Motor neuron (in vitro differentiated cells): ENCODE measurements at regions not wholly inside any gene's neighbourhood (a gene's known extent, or its start where the extent isn't known, plus 50 kb on each side); places are given as distances from the start of the nearest gene placed in this dataset.

ENCODE experiments used
- ATAC-seq, 8 experiments: fragments of 200-7000 bp; cut with Tn5 transposase; replicated peaks in 6 of 8; 2 replicates each; pipeline ENCODE4 v1.8.0; 2021; ENCODE audit warnings: mild to moderate bottlenecking in 8 of 8, moderate library complexity in 8 of 8
- H3K27ac ChIP-seq, 2 donors: fragments of 250-450 bp; sonication (Bioruptor Pico); 2 replicates each; pipeline ENCODE4 v1.9.0; 2021; ENCODE audit warnings: antibody characterized with exemption in 2 of 2, mild to moderate bottlenecking in 2 of 2, moderate library complexity in 1 of 2
- H3K4me1 ChIP-seq, 2 donors: fragments of 250-450 bp; sonication (Bioruptor Pico); replicated peaks in 1 of 2; 2 replicates each; pipeline ENCODE4 v1.6.1; 2021; ENCODE audit warnings: antibody characterized with exemption in 2 of 2, mild to moderate bottlenecking in 2 of 2, moderate library complexity in 1 of 2
- H3K4me3 ChIP-seq, 5 donors: fragments of 250-450 bp; sonication (Bioruptor Pico); 2 replicates each; pipeline ENCODE4 v1.9.0; 2021; ENCODE audit warnings: antibody characterized with exemption in 5 of 5, mild to moderate bottlenecking in 5 of 5, moderate library complexity in 4 of 5
- WGBS, 10 experiments: fragments of 450-650 bp; shearing (Covaris generic); methylation state at CpG; one replicate each; pipeline ENCODE4 v1.0.0; 2022; 5-methylcytosine and 5-hydroxymethylcytosine counted together
- in situ Hi-C, 9 experiments: fragments of 400-800 bp; cut with MboI; loops; one replicate each; pipeline ENCODE4 v1.15.0; 2021; ENCODE audit warnings: low sequenced_read_pairs in 9 of 9, low pct_unique_long_range_greater_than_20kb in 2 of 9; ENCODE audit not compliant: unreplicated experiment in 9 of 9

DNA sequence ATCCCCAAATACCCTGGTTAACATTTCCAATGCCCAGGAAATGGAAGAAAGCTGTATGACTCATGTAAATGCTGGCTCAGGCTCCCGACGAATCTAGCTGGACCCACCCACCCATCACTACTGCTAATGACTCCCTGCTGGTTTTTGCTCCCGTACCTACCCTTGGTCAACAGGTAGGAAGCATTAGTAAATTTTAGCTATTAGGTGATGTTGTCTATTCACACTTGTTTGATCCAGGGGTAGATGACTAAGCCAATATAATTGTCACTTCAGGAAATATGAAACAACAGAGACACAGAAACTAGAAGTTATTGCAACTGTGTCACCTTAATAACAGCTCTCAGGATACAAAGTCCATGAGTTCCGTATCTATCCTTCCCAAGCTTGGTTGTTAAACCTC is 94.4 kb upstream of the BEND6 start:
- ATAC-seq = peak in 3 of 8 experiments; percentile 32 to 55 (median 47)
- WGBS, 10 experiments = 17 to 100% (median 56%) methylated on average over 1 to 4 of the region's 4 CpGs; no CpG with 5 or more reads in 1 of the 10 experiments
- H3K27ac ChIP-seq = no peak overlapping the region
- in situ Hi-C loops = loop anchor here in 2 of 9 experiments (25.0 kb wide), 1 partner anchor 498 kb away; no protein-coding TSS in a partner anchor
- H3K4me3 ChIP-seq = no peak overlapping the region
- H3K4me1 ChIP-seq = peaks cover 0 to 11% of the 10 kb centered on the region in 2 donors

DNA sequence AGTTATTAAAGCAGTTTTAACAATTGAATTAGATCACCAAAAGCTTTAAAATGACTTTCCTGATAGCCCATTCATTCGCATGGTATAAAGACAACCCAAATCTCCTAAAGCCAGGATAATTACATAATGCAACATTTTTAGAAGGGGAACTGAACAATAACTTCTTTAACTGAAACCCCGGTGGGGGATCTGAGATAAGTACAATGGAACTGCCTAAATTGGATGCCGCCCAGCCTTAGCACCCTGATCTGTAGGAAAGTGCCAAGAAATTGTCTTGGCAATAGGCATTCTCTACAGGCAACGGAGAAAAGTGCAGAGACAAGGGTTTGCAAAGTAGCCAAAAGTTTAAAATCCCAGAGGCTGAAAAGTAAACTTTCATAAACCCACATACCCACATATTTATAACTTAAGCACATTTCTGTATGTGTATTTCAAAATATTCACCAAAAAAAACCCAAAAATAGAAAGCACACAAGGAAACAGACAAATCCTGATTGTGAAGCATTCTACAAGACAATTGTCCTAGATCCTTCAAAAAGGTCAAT is 98.8 kb upstream of the BEND6 start:
- no peak for ATAC-seq
- 40 to 100% (median 86%) methylated on average over 1 to 4 of the region's 4 CpGs; no CpG with 5 or more reads in 1 of the 10 experiments for WGBS, 10 experiments
- H3K4me1 ChIP-seq = peaks cover 5 to 10% of the 10 kb centered on the region in 2 donors
- no peak overlapping the region for H3K4me3 ChIP-seq
- no peak overlapping the region for H3K27ac ChIP-seq
- in situ Hi-C loops = loop anchor here in 2 of 9 experiments (25.0 kb wide), 1 partner anchor 494 kb away; no protein-coding TSS in a partner anchor

DNA sequence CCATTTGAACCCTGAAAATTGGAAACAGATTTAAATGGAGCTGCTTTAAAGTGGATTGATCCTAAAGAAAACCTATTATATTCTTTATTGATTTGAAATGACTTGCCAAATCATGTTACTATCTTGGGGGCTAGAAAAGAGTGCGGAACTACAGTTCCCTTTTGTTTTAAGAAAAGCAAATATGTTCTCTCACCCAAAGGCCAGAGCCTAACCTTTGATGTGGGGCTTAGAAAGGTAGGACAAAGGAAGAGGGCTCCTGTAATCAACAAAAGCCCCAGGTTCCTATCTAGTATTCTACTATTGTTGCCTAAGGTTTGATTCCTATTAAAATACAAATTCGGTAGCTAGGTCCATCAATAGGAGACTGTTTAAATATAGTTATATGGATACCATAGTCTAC is 100.8 kb upstream of the BEND6 start:
- Histone ChIP-seq H3K4me3 (no peak overlapping the region), H3K4me1 (peaks cover 19 to 20% of the 10 kb centered on the region in 2 donors), H3K27ac (no peak overlapping the region)
- WGBS, 10 experiments = 33 to 100% (median 89%) methylated on average over 1 to 2 of the region's 2 CpGs
- no peak for ATAC-seq
- in situ Hi-C loops = loop anchor here in 2 of 9 experiments (25.0 kb wide), 1 partner anchor 492 kb away; no protein-coding TSS in a partner anchor

DNA sequence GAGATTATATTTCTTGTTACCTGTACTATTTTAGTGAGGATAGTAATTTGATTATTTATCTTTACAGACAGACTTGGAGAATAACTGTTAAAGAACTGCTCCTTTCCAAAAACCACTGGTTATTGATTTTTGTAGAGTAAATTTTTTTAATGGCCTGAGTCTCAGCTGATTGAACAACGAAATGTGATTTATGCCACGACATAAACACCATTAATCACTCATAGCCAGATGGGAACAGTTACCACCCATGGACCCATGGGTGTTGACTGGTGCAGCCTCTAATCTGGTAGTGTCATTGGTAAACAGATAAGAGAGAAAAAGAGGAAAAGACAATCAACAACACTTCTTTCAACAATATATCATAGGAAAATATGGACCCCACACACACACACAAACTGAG is 101.4 kb upstream of the BEND6 start:
- Histone ChIP-seq H3K27ac (no peak overlapping the region), H3K4me1 (peaks cover 19 to 20% of the 10 kb centered on the region in 2 donors), H3K4me3 (no peak overlapping the region)
- in situ Hi-C loops = loop anchor here in 2 of 9 experiments (25.0 kb wide), 1 partner anchor 491 kb away; no protein-coding TSS in a partner anchor
- WGBS, 10 experiments = 20 to 93% (median 53%) methylated on average over 1 to 2 of the region's 2 CpGs; no CpG with 5 or more reads in 1 of the 10 experiments
- no peak for ATAC-seq

DNA sequence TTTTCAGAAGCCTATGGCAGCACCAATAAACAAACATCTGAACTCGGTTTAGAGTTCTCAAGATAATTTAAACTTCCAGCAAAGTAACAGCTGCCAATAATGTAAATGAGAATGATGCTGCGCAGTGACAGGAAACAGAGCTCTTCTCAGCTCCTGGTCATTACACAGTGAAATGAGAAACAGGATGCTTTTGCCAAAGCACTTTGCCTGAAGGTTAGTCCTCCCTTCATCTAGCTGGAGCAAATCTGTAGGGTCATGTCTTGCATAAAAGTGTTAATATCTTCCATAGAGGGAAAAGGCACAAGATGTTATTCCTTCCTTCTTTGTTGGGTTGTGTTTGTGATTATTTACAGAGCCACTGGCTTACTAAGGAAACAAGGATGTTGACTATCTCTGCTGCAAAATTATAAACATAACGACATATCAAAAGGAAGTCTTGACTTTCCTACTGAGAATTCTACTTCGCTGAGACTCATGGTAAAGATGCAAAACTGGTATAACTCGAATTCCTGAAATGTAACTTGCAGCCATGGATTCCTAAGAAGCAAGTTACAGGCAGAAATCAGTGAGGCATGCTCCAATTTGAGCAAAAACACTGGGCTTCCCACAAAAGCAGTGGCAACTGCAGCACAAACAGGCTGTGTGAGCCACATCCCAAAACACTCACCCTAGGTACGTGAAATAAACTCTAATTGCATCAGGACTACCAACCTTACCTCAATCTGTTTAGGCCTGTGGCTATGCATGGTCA is 102.5 kb upstream of the BEND6 start:
- WGBS, 10 experiments = 0 to 80% (median 44%) methylated on average over 1 to 6 of the region's 6 CpGs
- Histone ChIP-seq H3K4me1 (peaks cover 19 to 20% of the 10 kb centered on the region in 2 donors), H3K27ac (no peak overlapping the region), H3K4me3 (peak overlapping the region in 3 of 5 donors; percentile 39 to 47 (median 42))
- in situ Hi-C loops = loop anchor here in 2 of 9 experiments (25.0 kb wide), 1 partner anchor 490 kb away; no protein-coding TSS in a partner anchor
- ATAC-seq = peak in 5 of 8 experiments; percentile 4 to 63 (median 43)

DNA sequence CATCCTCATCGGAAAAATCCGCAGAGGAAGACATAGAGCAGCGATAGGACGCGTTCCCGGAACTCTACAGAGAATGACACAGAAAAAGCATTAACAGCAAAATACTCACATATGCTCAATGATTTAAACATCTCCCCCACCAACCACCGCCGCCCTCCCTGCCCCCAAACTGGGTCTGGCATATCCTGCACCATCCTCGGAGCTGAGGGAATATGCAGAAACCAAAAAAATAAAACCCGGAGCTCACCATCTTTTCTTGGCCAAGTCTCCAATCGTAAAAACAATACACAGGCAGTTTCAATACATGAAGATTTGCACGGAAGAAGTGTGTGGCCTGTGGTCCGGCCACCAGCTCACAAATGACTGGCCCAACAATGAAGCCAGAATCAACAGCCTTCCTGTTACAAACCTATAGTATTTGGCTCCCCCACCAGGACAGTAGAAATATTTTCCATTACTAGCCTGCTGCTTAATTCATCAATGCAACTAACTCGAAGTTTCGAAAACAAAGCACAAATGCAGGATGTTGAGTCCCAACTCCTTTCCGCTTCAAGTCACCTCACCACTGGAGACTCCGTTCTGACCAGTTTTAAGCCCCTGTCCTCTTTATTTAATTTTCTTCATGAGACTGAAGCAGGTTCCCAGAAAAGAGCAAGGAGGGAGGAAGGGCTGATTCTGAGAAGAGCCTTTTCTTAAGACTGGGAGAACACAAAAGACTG is 103.2 kb upstream of the BEND6 start:
- Histone ChIP-seq H3K4me3 (peak overlapping the region; percentile 36 to 47 (median 42)), H3K4me1 (peaks cover 19 to 20% of the 10 kb centered on the region in 2 donors), H3K27ac (no peak overlapping the region)
- WGBS, 10 experiments = 0 to 60% (median 7%) methylated on average over 1 to 10 of the region's 17 CpGs; no CpG with 5 or more reads in 2 of the 10 experiments
- in situ Hi-C loops = loop anchor here in 2 of 9 experiments (25.0 kb wide), 1 partner anchor 489 kb away; no protein-coding TSS in a partner anchor
- ATAC-seq = peak; percentile 66 to 93 (median 90)

DNA sequence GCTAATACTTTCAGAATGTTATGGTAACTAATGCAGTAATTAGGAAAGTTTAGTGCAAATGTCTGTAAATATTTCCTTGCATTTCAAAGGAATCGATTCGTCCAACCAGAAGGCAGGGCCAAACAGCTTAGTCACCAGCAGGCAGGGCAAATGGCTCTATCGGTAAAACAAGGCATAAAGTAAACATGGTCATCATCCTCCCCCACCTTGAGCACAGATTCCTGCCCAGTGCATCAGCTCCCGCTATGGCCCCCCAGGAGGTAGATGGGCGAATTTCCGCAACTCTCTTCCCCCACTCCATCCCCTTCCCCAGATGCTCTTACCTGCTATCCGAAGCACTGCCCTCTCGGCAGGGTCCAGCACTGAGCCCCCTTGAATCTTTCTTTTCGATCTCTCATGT is 103.8 kb upstream of the BEND6 start:
- ATAC-seq = peak; percentile 5 to 48 (median 19)
- Histone ChIP-seq H3K4me3 (peak overlapping the region; percentile 36 to 47 (median 42)), H3K27ac (no peak overlapping the region), H3K4me1 (peaks cover 19 to 20% of the 10 kb centered on the region in 2 donors)
- WGBS, 10 experiments = 0 to 43% (median 16%) methylated on average over 1 to 7 of the region's 9 CpGs; no CpG with 5 or more reads in 4 of the 10 experiments
- in situ Hi-C loops = loop anchor here in 2 of 9 experiments (25.0 kb wide), 1 partner anchor 489 kb away; no protein-coding TSS in a partner anchor

DNA sequence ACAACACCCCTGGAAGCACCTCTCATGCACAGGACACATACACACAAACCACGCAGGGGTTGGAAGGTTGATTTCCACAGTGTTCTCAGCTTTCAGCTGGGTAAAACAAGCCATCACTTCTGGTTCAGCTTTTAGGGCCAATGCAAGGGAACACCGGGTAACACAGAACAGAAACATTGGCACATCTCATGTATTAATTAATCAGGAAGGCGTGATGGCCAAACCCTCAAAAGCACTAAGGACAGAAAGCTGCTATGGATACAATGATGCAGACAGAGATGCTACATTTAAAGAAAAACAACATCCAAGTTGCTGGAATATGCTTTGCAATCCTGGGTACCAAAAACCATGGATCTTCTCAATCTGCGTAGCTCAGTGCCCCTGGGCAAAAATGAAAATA is 104.3 kb upstream of the BEND6 start:
- Histone ChIP-seq H3K27ac (no peak overlapping the region), H3K4me1 (peaks cover 19 to 20% of the 10 kb centered on the region in 2 donors), H3K4me3 (peak overlapping the region; percentile 36 to 47 (median 42))
- in situ Hi-C loops = loop anchor here in 2 of 9 experiments (25.0 kb wide), 1 partner anchor 488 kb away; no protein-coding TSS in a partner anchor
- peak in 3 of 8 experiments; percentile 4 to 23 (median 7) for ATAC-seq
- WGBS, 10 experiments = 7 to 80% (median 56%) methylated on average over 1 to 4 of the region's 4 CpGs; no CpG with 5 or more reads in 2 of the 10 experiments

DNA sequence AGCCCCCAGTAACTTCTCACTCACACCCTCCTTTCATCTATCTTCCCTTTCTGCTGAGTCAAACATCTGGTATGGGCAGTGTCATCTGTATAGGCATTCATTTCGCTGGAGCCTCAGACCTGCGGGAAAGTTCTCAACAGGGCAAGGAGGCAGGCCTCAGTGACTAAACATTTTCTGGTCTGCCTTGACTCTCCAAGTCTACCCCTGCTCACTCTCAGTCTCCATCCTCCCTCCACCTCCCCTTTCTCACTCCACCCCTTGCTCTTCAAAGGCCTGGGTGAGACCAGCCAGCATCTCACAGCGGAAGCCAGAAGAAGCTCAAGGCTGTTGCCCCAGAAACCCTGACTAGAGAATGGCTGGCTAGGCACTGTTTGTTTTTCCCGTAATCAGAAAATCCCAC is 105.0 kb upstream of the BEND6 start:
- Histone ChIP-seq H3K4me1 (peaks cover 19 to 20% of the 10 kb centered on the region in 2 donors), H3K27ac (no peak overlapping the region), H3K4me3 (peak overlapping the region in 4 of 5 donors; percentile 36 to 47 (median 40))
- ATAC-seq = peak in 7 of 8 experiments; percentile 13 to 79 (median 58)
- 0 to 40% (median 24%) methylated on average over 1 to 3 of the region's 4 CpGs; no CpG with 5 or more reads in 3 of the 10 experiments for WGBS, 10 experiments
- in situ Hi-C loops = loop anchor here in 6 of 9 experiments (25.0 kb wide), 3 partner anchors 138 to 488 kb away; partner anchors contain the start of gene DST (in 4 of the 6)

DNA sequence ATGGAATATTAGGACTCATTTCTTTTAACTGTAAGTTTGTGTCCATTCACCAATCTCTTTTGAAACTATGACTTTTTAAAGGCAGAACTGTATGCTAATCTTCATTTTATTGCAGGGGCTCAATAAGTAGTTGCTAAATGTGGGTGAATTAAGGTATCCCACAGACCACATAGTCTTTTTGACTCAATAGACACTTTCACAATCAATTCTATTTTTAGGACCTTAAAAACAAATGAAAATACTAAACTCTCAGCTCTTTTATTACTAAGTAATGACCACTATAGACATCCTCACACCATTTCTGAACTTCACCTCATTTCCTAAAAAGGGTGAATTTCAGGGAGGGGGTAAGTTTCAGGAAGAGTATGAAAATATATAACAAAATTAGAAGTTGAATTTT is 106.8 kb upstream of the BEND6 start:
- no peak overlapping the region for H3K4me3 ChIP-seq
- ATAC-seq = no peak
- in situ Hi-C loops = loop anchor here in 6 of 9 experiments (25.0 kb wide), 2 partner anchors 136 to 211 kb away; partner anchors contain the start of gene DST (in 4 of the 6)
- peaks cover 14 to 20% of the 10 kb centered on the region in 2 donors for H3K4me1 ChIP-seq
- H3K27ac ChIP-seq = no peak overlapping the region

DNA sequence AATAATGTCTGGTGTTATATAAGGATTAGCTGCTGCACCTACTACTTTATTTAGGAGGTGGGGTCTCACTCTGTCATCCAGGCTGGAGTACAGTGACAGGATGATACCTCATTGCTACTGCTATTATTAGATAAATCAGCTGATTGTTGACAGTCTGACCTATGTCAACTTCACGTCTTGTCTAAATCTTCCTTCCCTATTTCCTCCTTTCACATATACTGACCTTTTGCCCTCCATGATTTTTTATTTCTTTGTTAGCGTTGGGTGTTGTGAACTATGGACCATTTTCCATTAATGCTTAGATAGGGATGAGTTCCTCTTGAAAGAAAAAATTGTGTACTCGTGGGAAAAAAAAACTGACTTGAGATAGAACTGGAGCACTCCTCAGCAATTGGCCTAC is 109.9 kb upstream of the BEND6 start:
- H3K4me3 ChIP-seq = no peak overlapping the region
- H3K27ac ChIP-seq = no peak overlapping the region
- H3K4me1 ChIP-seq = peaks cover 17 to 25% of the 10 kb centered on the region in 2 donors
- in situ Hi-C loops = loop anchor here in 6 of 9 experiments (25.0 kb wide), 2 partner anchors 133 to 208 kb away; partner anchors contain the start of gene DST (in 4 of the 6)
- WGBS, 10 experiments = 50 to 94% (median 79%) methylated on average over 1 to 3 of the region's 3 CpGs; no CpG with 5 or more reads in 2 of the 10 experiments
- no peak for ATAC-seq
